ENCODE measurements at regions not wholly inside any gene's neighbourhood (a gene's known extent, or its start where the extent isn't known, plus 50 kb on each side); places are given as distances from the start of the nearest gene placed in this dataset.

DNA sequence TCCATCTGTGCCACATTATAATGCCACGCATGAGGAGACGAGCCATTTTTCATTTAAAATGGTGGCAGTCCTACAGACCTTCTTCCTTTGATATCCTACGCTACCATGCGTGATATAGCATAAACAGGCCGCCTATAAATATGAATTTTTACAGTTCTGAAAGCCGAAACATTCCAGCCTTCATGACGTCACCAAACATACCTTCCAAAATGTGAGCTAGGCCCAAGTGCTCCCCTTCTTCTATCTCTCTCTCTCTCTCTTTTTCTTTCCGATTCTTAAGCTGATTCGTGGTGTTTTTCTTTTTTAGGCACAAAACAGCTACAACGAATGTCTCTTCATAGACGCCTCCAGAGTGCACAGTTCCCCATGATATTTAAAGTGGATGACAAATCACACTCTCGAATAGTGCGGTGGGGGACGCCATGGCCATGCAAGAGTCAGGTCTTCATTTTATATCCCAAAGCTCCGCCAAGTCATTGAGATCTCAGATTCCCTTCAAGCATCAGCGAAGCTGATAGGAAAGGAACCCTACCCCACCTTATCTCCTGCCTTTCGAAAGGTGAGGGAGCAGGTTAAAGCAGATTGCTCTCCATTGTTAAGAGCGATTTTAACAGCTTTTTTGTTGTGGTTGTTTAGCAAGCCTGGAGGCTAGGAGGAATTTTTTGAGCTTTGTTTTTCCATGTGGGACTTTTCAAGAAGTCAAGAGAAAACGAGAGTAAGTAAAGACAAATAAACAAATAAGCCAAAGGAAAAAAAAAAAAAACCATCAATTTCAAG is 436.3 kb downstream of the CMPK2 start:
- H3K36me3 ChIP-seq = no peaks in the 10 kb centered on the region
- in situ Hi-C loops (cut with MboI; ENCODE audit: low sequenced_read_pairs in 4 of 4) (no loop called here), intact Hi-C loops (cut with DNase I; ENCODE audit: low total_unique reads) (no loop called here)
- no peak overlapping the region for H3K4me3 ChIP-seq
- ATAC-seq (no peak), DNase-seq (no peak)
- no peaks in the 10 kb centered on the region for H3K9me3 ChIP-seq
- TF ChIP-seq, protein P1, sequence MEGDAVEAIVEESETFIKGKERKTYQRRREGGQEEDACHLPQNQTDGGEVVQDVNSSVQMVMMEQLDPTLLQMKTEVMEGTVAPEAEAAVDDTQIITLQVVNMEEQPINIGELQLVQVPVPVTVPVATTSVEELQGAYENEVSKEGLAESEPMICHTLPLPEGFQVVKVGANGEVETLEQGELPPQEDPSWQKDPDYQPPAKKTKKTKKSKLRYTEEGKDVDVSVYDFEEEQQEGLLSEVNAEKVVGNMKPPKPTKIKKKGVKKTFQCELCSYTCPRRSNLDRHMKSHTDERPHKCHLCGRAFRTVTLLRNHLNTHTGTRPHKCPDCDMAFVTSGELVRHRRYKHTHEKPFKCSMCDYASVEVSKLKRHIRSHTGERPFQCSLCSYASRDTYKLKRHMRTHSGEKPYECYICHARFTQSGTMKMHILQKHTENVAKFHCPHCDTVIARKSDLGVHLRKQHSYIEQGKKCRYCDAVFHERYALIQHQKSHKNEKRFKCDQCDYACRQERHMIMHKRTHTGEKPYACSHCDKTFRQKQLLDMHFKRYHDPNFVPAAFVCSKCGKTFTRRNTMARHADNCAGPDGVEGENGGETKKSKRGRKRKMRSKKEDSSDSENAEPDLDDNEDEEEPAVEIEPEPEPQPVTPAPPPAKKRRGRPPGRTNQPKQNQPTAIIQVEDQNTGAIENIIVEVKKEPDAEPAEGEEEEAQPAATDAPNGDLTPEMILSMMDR (IDR thresholded peaks at IDR 0.05 in 4 of 5, conservative IDR thresholded peaks at IDR 0.05 in 1 of 5) = no peak
- no peak for TF ChIP-seq POLR2A (IDR thresholded peaks at IDR 0.05)
- H3K4me1 ChIP-seq = no peaks in the 10 kb centered on the region
- H3K27ac ChIP-seq = no peak overlapping the region
- H3K27me3 ChIP-seq = no peaks in the 10 kb centered on the region

DNA sequence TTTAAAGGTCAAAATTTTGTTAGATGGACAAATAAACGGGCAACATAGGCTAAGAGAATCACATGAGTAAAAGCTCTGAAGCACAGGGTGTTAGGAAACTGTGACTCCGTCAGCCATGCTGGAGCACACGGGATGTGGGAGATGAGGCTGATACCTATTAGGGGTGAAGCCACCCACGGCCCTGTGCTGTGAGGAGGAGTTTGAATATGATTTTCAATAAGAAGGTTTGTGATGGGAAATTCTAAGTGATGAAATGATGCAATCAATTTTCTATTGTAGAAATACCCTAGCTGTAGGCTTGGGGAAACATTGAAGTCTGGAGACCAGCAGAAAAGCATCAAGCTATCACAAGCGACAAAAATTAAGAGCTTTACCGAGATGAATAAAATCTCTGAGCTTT is 431.3 kb downstream of the CMPK2 start:
- H3K36me3 ChIP-seq = no peaks in the 10 kb centered on the region
- TF ChIP-seq, protein P1 (IDR thresholded peaks at IDR 0.05 in 4 of 5, conservative IDR thresholded peaks at IDR 0.05 in 1 of 5) = no peak
- TF ChIP-seq POLR2A (IDR thresholded peaks at IDR 0.05) = no peak
- H3K9me3 ChIP-seq = no peaks in the 10 kb centered on the region
- no peak overlapping the region for H3K27ac ChIP-seq
- H3K4me3 ChIP-seq = no peak overlapping the region
- no peaks in the 10 kb centered on the region for H3K27me3 ChIP-seq
- in situ Hi-C loops (cut with MboI; ENCODE audit: low sequenced_read_pairs in 4 of 4) = no loop called here
- intact Hi-C loops (cut with DNase I; ENCODE audit: low total_unique reads) = no loop called here
- no peaks in the 10 kb centered on the region for H3K4me1 ChIP-seq
- DNase-seq (no peak), ATAC-seq (no peak)

DNA sequence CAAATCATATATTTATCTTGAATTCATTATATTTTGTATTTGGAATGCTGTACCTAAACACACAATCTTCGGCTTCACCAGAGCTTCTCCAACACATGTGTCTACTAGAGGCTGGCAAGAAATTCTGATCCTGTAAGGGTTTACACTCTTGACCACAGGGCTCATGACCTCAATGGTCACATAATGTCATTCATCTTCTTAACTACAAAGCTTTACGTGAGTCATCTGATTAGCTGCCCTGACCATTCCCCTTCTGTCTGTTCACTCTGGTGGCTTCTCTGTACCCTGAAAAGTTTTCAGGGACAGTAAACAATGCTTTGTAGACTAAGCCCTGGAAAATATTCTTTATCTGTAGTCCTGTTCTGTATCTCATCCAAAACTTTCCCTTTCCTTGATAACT is 423.9 kb downstream of the CMPK2 start:
- Histone ChIP-seq H3K4me1 (no peaks in the 10 kb centered on the region), H3K36me3 (no peaks in the 10 kb centered on the region), H3K4me3 (no peak overlapping the region), H3K27me3 (no peaks in the 10 kb centered on the region), H3K9me3 (no peaks in the 10 kb centered on the region), H3K27ac (no peak overlapping the region)
- no peak for ATAC-seq
- DNase-seq = no peak
- intact Hi-C loops (cut with DNase I; ENCODE audit: low total_unique reads) = no loop called here
- TF ChIP-seq, protein P1 (IDR thresholded peaks at IDR 0.05 in 4 of 5, conservative IDR thresholded peaks at IDR 0.05 in 1 of 5) = no peak
- TF ChIP-seq POLR2A (IDR thresholded peaks at IDR 0.05) = no peak
- in situ Hi-C loops (cut with MboI; ENCODE audit: low sequenced_read_pairs in 4 of 4) = no loop called here

DNA sequence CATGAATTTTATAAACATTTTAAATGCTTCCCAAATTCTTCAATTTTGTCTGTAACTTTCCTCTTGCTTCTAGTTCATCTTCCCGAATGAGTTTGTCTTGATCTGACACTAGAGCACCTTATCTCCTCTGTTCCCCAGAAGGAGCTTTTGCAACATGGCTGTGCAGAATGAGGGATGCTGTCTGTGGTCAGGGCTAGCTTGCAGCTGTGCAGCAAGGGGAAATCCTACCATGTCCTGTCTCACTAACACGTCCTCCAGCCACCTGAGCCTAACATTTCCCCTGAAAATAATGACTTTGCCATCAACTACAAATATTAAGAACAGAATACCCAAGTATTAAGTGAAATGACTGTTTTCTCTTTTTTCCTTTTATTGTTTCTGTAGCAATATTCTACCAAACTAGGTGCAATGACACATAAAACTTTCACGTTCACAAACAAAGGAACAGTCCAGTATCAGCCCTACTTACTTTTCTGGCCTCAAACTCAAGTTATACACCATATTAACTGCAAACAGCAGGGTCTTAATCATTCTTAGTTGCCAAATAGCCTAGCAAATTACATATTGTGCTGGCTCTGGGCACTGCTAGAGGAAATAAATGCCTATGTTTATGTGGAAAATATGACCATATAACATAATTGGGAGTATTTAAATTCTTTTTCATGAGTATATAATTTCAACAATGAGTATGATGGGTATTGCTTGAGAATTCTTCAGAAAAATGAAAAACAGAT is 423.3 kb downstream of the CMPK2 start:
- intact Hi-C loops (cut with DNase I; ENCODE audit: low total_unique reads) (no loop called here), in situ Hi-C loops (cut with MboI; ENCODE audit: low sequenced_read_pairs in 4 of 4) (no loop called here)
- Histone ChIP-seq H3K4me3 (no peak overlapping the region), H3K27ac (no peak overlapping the region), H3K4me1 (no peaks in the 10 kb centered on the region), H3K27me3 (no peaks in the 10 kb centered on the region), H3K9me3 (no peaks in the 10 kb centered on the region), H3K36me3 (no peaks in the 10 kb centered on the region)
- DNase-seq (no peak), ATAC-seq (no peak)
- TF ChIP-seq, protein P1 (IDR thresholded peaks at IDR 0.05 in 4 of 5, conservative IDR thresholded peaks at IDR 0.05 in 1 of 5) = no peak
- no peak for TF ChIP-seq POLR2A (IDR thresholded peaks at IDR 0.05)

All from gastrocnemius medialis (tissue), 4 donors.